HEK293 (cell line): ENCODE measurements at regions not wholly inside any gene's neighbourhood (a gene's known extent, or its start where the extent isn't known, plus 50 kb on each side); places are given as distances from the start of the nearest gene placed in this dataset.

Experiments used
- CTCF ChIA-PET: fragments of 350-600 bp; formaldehyde crosslinking; extraction: SDS; loops from one replicate; lab custom pipeline; 2021; ENCODE audit warnings: antibody characterized with exemption; lab: Yijun Ruan, JAX
- POLR2A ChIA-PET: fragments of 300-600 bp; formaldehyde crosslinking; extraction: SDS; loops from one replicate; lab custom pipeline; 2020; ENCODE audit warnings: antibody characterized with exemption, inconsistent platforms; lab: Yijun Ruan, JAX
- H3K27ac ChIP-seq: fragments of 200-500 bp; sonication (Bioruptor generic); 2 replicates; pipeline ENCODE4 v1.5.1; 2014; ENCODE audit warnings: low read depth, low read length, control low read depth, inconsistent platforms; ENCODE audit errors: extremely low read depth
- H3K36me3 ChIP-seq, 2 experiments: fragments of 200-500 bp in 1 of 2; sonication (Bioruptor generic) in 1 of 2; 1 replicate in 1 of 2; 2 replicates in 1 of 2; pipeline ENCODE4 v1.5.1; 2014 to 2017; ENCODE audit warnings: inconsistent platforms in 2 of 2, low read length in 2 of 2; ENCODE audit not compliant: control insufficient read depth in 2 of 2, insufficient read depth in 1 of 2
- H3K4me1 ChIP-seq: fragments of 200-500 bp; sonication (Bioruptor generic); 2 replicates; pipeline ENCODE4 v1.5.1; 2014; ENCODE audit warnings: mild to moderate bottlenecking, low read length, inconsistent platforms; ENCODE audit not compliant: control insufficient read depth, insufficient read depth
- H3K4me3 ChIP-seq: 2 replicates; pipeline ENCODE4 v1.5.1; 2011; ENCODE audit warnings: low read depth, mild to moderate bottlenecking, control low read depth, low read length, moderate library complexity
- H3K9me3 ChIP-seq: fragments of 200-500 bp; sonication (Bioruptor generic); 2 replicates; pipeline ENCODE4 v1.5.1; 2014; ENCODE audit warnings: low read depth, low read length, inconsistent platforms; ENCODE audit not compliant: control insufficient read depth, insufficient read depth
- ATF2 ChIP-seq: fragments of 450-650 bp; formaldehyde crosslinking; IDR thresholded peaks from 2 replicates; pipeline ENCODE4 v1.5.1; 2016; ENCODE audit warnings: missing biosample characterization, missing genetic modification characterization, low read depth
- BCL11A ChIP-seq: fragments of 450-650 bp; formaldehyde crosslinking; IDR thresholded peaks from 2 replicates; pipeline ENCODE4 v1.5.1; 2016; ENCODE audit warnings: low read depth, missing biosample characterization, missing genetic modification characterization
- CTCF ChIP-seq: fragments of 450-650 bp; formaldehyde crosslinking; IDR thresholded peaks from 2 replicates; pipeline ENCODE4 v1.5.1; 2016; ENCODE audit warnings: missing biosample characterization, missing genetic modification characterization
- ELK4 ChIP-seq: IDR thresholded peaks from 2 replicates; pipeline ENCODE4 v1.6.1; 2011; ENCODE audit warnings: mild to moderate bottlenecking, low read depth, low read length, borderline replicate concordance
- GLI2 ChIP-seq: fragments of 450-650 bp; formaldehyde crosslinking; IDR thresholded peaks from 2 replicates; pipeline ENCODE4; 2017; ENCODE audit warnings: missing biosample characterization, missing genetic modification characterization, low read depth, borderline replicate concordance
- GLIS1 ChIP-seq: fragments of 450-650 bp; formaldehyde crosslinking; IDR thresholded peaks from 2 replicates; pipeline ENCODE4 v1.5.1; 2016; ENCODE audit warnings: missing biosample characterization, missing genetic modification characterization
- INSM2 ChIP-seq: fragments of 450-650 bp; formaldehyde crosslinking; IDR thresholded peaks from 2 replicates; pipeline ENCODE4 v1.5.1; 2016; ENCODE audit warnings: missing biosample characterization, missing genetic modification characterization
- SCRT1 ChIP-seq: fragments of 450-650 bp; formaldehyde crosslinking; IDR thresholded peaks from 2 replicates; pipeline ENCODE4 v1.5.1; 2016; ENCODE audit warnings: missing biosample characterization, missing genetic modification characterization, borderline replicate concordance
- ZBTB7A ChIP-seq: fragments of 450-650 bp; formaldehyde crosslinking; IDR thresholded peaks from 2 replicates; pipeline ENCODE4 v1.5.1; 2016; ENCODE audit warnings: low read depth, missing biosample characterization, missing genetic modification characterization
- ZEB2 ChIP-seq: fragments of 450-650 bp; formaldehyde crosslinking; IDR thresholded peaks from 2 replicates; pipeline ENCODE4 v1.5.1; 2016; ENCODE audit warnings: missing biosample characterization, missing genetic modification characterization
- ZFP69B ChIP-seq: fragments of 450-650 bp; formaldehyde crosslinking; IDR thresholded peaks from 2 replicates; pipeline ENCODE4 v1.5.1; 2016; ENCODE audit warnings: missing biosample characterization, missing genetic modification characterization
- ZNF132 ChIP-seq: fragments of 450-650 bp; formaldehyde crosslinking; IDR thresholded peaks from 2 replicates; pipeline ENCODE4 v1.5.1; 2017; ENCODE audit warnings: missing biosample characterization, missing genetic modification characterization, borderline replicate concordance
- ZNF23 ChIP-seq: fragments of 450-650 bp; formaldehyde crosslinking; IDR thresholded peaks from 2 replicates; pipeline ENCODE4 v1.5.1; 2016; ENCODE audit warnings: missing biosample characterization, missing genetic modification characterization, borderline replicate concordance
- ZNF354C ChIP-seq: fragments of 450-650 bp; formaldehyde crosslinking; IDR thresholded peaks from 2 replicates; pipeline ENCODE4 v1.5.1; 2016; ENCODE audit warnings: missing biosample characterization, missing genetic modification characterization, low read depth, borderline replicate concordance
- ZNF37A ChIP-seq: fragments of 450-650 bp; IDR thresholded peaks from 2 replicates; pipeline ENCODE4 v1.5.1; 2018; ENCODE audit warnings: missing biosample characterization, missing genetic modification characterization
- ZNF530 ChIP-seq: fragments of 450-650 bp; formaldehyde crosslinking; IDR thresholded peaks from 2 replicates; pipeline ENCODE4 v1.5.1; 2016; ENCODE audit warnings: low read depth, missing biosample characterization, missing genetic modification characterization
- ZNF621 ChIP-seq: fragments of 450-650 bp; formaldehyde crosslinking; IDR thresholded peaks from 2 replicates; pipeline ENCODE4 v1.5.1; 2017; ENCODE audit warnings: missing biosample characterization, missing genetic modification characterization
- ZNF629 ChIP-seq: fragments of 450-650 bp; formaldehyde crosslinking; IDR thresholded peaks from 2 replicates; pipeline ENCODE4 v1.5.1; 2017; ENCODE audit warnings: missing biosample characterization, missing genetic modification characterization
- ZNF76 ChIP-seq: fragments of 450-650 bp; formaldehyde crosslinking; IDR thresholded peaks from 2 replicates; pipeline ENCODE4; 2016; ENCODE audit warnings: low read depth, missing biosample characterization, missing genetic modification characterization, borderline replicate concordance
- ZNF768 ChIP-seq: fragments of 450-650 bp; formaldehyde crosslinking; IDR thresholded peaks from 2 replicates; pipeline ENCODE4 v1.5.1; 2018; ENCODE audit warnings: missing biosample characterization, mild to moderate bottlenecking, missing genetic modification characterization

GRCh38 chr2:129927696-129928095, 51.8 kb upstream of the RAB6C start:
- CTCF ChIA-PET, result interaction anchor here (0.5 to 1.4 kb wide), 3 partner anchors 8 to 122 kb away, joined by 3 to 7 read pairs (median 4); no protein-coding TSS in a partner anchor
- TF ChIP-seq ZNF37A (tag by site-specific recombination) (no peak), BCL11A (tag by site-specific recombination) (no peak), ZNF530 (no peak), ZEB2 (tag by site-specific recombination) (no peak), ZNF132 (tag by site-specific recombination) (no peak), ATF2 (tag by site-specific recombination) (no peak), CTCF (tag by site-specific recombination) (no peak), ELK4 (no peak), ZFP69B (no peak), ZNF621 (tag by site-specific recombination) (no peak), GLI2 (tag by site-specific recombination) (no peak), ZNF76 (no peak), INSM2 (tag by site-specific recombination) (no peak), ZNF768 (no peak), SCRT1 (tag by site-specific recombination) (no peak)
- TF ChIP-seq, all 188 proteins: peak for 0
- Histone ChIP-seq H3K4me1 (no peaks in the 10 kb centered on the region), H3K4me3 (no peak overlapping the region), H3K27ac (no peak overlapping the region), H3K9me3 (no peaks in the 10 kb centered on the region), H3K36me3 (no peaks in the 10 kb centered on the region)
- POLR2A ChIA-PET, result no interaction called here

GRCh38 chr2:129929321-129930290, 49.9 kb upstream of the RAB6C start:
- Histone ChIP-seq H3K4me1 (no peaks in the 10 kb centered on the region), H3K4me3 (no peak overlapping the region), H3K27ac (no peak overlapping the region), H3K9me3 (no peaks in the 10 kb centered on the region), H3K36me3 (no peaks in the 10 kb centered on the region)
- ChIA-PET CTCF (interaction anchor here (0.7 kb wide), 3 partner anchors 172 to 473 kb away, joined by 3 read pairs; no protein-coding TSS in a partner anchor), POLR2A (no interaction called here)
- 0 out of 2 replicates have a peak, but pooled peaks have one; percentile 14 for TF ChIP-seq ZNF629
- TF ChIP-seq ZNF23 (tag by site-specific recombination), result no peak
- TF ChIP-seq ZNF354C (tag by site-specific recombination), result no peak
- TF ChIP-seq GLIS1 (tag by site-specific recombination), result peak; percentile 40
- TF ChIP-seq ZBTB7A (tag by site-specific recombination), result no peak
